ENCODE measurements at regions not wholly inside any gene's neighbourhood (a gene's known extent, or its start where the extent isn't known, plus 50 kb on each side); places are given as distances from the start of the nearest gene placed in this dataset.

DNA sequence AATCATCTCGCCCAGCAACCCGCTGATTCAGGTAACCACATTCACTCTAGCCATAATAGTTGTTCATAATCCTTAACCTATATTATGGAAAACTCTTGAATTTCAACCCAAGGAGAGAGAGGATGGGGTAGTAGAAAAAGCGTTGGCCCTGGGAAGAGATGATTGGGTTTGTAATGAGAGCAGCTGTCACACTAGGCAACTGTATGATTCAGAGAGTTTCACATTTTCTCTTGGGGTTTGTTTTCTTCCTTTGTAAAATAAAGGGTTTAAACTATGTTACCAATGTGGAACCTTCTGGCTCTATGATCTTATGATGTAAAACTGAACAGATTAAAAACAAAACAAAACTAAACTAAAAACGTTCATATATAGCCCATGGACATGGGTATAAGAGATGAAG is 705.2 kb upstream of the IGFBP3 start:
- no peak for TF ChIP-seq SUZ12 (IDR thresholded peaks at IDR 0.05; ENCODE audit: unreplicated experiment)
- TF ChIP-seq, protein P1, sequence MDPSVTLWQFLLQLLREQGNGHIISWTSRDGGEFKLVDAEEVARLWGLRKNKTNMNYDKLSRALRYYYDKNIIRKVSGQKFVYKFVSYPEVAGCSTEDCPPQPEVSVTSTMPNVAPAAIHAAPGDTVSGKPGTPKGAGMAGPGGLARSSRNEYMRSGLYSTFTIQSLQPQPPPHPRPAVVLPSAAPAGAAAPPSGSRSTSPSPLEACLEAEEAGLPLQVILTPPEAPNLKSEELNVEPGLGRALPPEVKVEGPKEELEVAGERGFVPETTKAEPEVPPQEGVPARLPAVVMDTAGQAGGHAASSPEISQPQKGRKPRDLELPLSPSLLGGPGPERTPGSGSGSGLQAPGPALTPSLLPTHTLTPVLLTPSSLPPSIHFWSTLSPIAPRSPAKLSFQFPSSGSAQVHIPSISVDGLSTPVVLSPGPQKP (IDR thresholded peaks at IDR 0.05; ENCODE audit: low read depth, low read length), result no peak
